Activated naive CD4-positive, alpha-beta T cell treated with anti-CD3 and anti-CD28 coated beads for 36 hours (primary cell): ENCODE measurements at regions not wholly inside any gene's neighbourhood (a gene's known extent, or its start where the extent isn't known, plus 50 kb on each side); places are given as distances from the start of the nearest gene placed in this dataset.

ENCODE experiments used
- CTCF ChIA-PET: fragments of 350-600 bp; sonication (Branson Sonifier 250); formaldehyde crosslinking; loops from one replicate; lab custom pipeline; 2021; ENCODE audit warnings: antibody characterized with exemption; lab: Charles Lee
- DNase-seq: peaks from one replicate; pipeline ENCODE4 v3.0.0-alpha.2; 2020
- H3K27ac Mint-ChIP-seq: one replicate; pipeline ENCODE4 v1.8.0; 2021; ENCODE audit warnings: mild to moderate bottlenecking, mixed read lengths
- H3K27me3 Mint-ChIP-seq: one replicate; pipeline ENCODE4 v1.8.0; 2021; ENCODE audit warnings: low read depth, mixed read lengths
- H3K36me3 Mint-ChIP-seq: one replicate; pipeline ENCODE4 v1.8.0; 2021; ENCODE audit warnings: low read depth, mixed read lengths
- H3K4me1 Mint-ChIP-seq: one replicate; pipeline ENCODE4 v1.8.0; 2021; ENCODE audit warnings: low read depth, mixed read lengths
- H3K4me3 Mint-ChIP-seq: one replicate; pipeline ENCODE4 v1.8.0; 2021; ENCODE audit warnings: mild to moderate bottlenecking, moderate library complexity, mixed read lengths
- H3K9me3 Mint-ChIP-seq: one replicate; pipeline ENCODE4 v1.8.0; 2021; ENCODE audit warnings: mixed read lengths
- intact Hi-C: fragments of 100-400 bp; cut with micrococcal nuclease; formaldehyde crosslinking; loops from one replicate; pipeline ENCODE4 v1.15.1; 2023

DNA sequence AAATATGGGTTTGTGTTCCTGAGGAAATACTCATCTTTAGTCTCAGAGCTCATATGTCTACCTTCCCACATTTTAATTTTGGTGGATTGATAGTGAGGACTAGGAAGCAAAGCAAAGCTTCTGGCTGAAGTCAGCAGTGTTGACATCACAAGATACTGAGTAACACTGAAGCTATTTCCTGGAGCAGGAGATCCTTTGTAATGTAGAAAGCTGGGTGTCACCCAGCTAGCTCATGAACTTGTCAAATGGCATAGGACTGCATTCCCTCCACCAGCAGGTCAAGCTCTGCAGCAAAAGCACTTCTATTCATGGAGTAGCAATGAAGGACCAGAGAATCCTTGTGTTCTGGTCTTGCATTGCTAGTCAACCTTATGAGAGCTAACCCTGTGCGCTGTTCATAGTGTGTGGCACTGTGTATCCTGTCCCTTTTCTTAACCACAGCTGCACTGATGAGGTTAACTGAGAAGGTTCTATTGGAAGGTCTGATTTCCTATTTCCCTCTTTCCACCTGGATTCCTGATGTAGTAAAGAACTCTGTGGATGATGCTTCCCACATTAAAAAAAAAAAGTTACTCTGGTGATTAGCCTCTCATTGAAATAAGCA is 94.8 kb upstream of the ZNF804B start:
- Mint-ChIP-seq H3K4me1 (no peaks in the 10 kb centered on the region), H3K9me3 (no peaks in the 10 kb centered on the region), H3K36me3 (no peaks in the 10 kb centered on the region), H3K4me3 (no peak overlapping the region), H3K27me3 (no peaks in the 10 kb centered on the region), H3K27ac (no peak overlapping the region)
- CTCF ChIA-PET: interaction anchor here (0.6 kb wide), 1 partner anchor 120 kb away, joined by 4 read pairs; no protein-coding TSS in a partner anchor
- no peak for DNase-seq
- intact Hi-C loops: no loop called here

DNA sequence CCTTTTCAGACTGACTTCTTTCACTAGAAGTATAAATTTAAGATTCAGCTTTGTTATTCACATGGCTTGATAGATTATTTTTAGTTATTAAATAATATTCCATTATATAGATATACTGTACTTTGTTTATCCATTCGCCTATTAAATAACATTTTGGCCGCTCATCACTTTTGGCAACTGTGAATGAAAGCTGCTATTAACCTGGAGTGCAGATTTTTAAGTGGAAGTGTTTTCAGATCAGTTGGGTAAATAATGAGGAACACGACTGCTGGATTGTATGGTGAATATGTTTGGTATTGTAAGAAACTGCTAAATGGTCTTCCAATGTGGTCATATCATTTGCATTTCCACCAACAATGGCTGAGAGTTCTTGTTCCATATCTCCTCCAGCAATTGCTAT is 97.6 kb upstream of the ZNF804B start:
- no peaks in the 10 kb centered on the region for H3K27me3 Mint-ChIP-seq
- intact Hi-C loops: no loop called here
- H3K36me3 Mint-ChIP-seq: no peaks in the 10 kb centered on the region
- no peak overlapping the region for H3K27ac Mint-ChIP-seq
- no peaks in the 10 kb centered on the region for H3K9me3 Mint-ChIP-seq
- no peak for DNase-seq
- CTCF ChIA-PET: interaction anchor here (0.9 kb wide), 1 partner anchor 471 kb away, joined by 3 read pairs; no protein-coding TSS in a partner anchor
- no peaks in the 10 kb centered on the region for H3K4me1 Mint-ChIP-seq
- no peak overlapping the region for H3K4me3 Mint-ChIP-seq

DNA sequence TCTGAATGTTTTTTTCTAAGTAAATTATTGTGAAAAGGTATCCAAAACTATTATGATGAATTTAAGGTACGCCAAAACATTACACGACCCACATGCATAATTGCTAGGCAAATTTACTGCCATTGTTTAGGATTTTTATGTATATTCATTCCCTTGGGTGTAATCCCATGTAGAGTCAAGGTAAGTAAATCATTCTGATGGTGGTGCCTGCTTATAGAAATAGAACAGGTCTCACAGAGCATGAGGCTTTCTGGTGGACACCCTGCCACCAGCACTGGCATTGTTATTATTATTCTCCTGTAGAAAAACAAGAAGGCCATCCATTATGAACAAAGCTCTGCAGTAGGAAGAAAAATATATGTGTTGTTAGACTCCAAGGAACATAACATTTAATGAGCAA is 111.7 kb upstream of the ZNF804B start:
- H3K27me3 Mint-ChIP-seq: no peaks in the 10 kb centered on the region
- H3K36me3 Mint-ChIP-seq: no peaks in the 10 kb centered on the region
- CTCF ChIA-PET: no interaction called here
- no peak for DNase-seq
- no peak overlapping the region for H3K27ac Mint-ChIP-seq
- no peaks in the 10 kb centered on the region for H3K4me1 Mint-ChIP-seq
- intact Hi-C loops: no loop called here
- H3K9me3 Mint-ChIP-seq: peaks cover 6% of the 10 kb centered on the region
- H3K4me3 Mint-ChIP-seq: no peak overlapping the region

DNA sequence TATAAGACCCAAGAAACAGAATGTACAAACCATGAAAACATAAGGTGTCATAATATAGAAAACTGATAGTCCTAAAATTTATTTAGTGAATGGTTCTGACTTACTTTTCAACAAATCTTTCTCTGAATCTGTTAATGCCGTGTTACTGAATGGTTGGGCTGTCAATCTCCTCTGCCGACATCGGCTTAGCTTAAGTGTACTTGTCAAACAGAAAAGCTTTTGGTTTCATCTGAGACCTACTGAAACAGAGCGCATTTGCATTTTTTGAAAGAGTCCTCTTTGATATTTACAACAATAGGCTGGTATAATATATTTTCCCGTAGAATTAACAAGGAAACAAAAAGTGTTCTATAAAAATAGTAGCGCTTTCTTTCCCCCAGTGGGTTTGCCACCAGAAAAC is 120.9 kb upstream of the ZNF804B start:
- Mint-ChIP-seq H3K4me3 (no peak overlapping the region), H3K27ac (no peak overlapping the region), H3K27me3 (peaks cover 3% of the 10 kb centered on the region), H3K9me3 (no peaks in the 10 kb centered on the region), H3K4me1 (no peaks in the 10 kb centered on the region), H3K36me3 (no peaks in the 10 kb centered on the region)
- CTCF ChIA-PET: no interaction called here
- intact Hi-C loops: no loop called here
- no peak for DNase-seq

DNA sequence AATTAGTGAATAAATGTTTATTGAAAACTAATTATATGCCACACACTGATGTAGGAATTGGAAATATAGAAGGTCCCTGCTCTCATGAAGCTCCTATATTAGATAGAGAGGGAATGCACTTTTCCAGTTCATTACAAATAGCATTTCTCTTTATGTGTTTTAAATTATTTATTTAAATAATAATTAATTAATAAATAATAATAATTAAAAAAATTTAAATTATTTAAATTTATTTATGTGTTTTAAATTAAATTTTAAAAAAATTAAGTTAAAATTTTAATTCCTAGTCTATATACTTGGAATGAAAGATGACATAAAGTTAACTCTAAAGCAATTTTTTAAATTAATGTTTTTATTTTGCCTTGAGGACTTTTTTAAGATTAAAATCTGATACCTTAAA is 121.7 kb upstream of the ZNF804B start:
- Mint-ChIP-seq H3K4me3 (no peak overlapping the region), H3K27me3 (peaks cover 3% of the 10 kb centered on the region), H3K4me1 (no peaks in the 10 kb centered on the region), H3K9me3 (no peaks in the 10 kb centered on the region), H3K27ac (no peak overlapping the region), H3K36me3 (no peaks in the 10 kb centered on the region)
- CTCF ChIA-PET: no interaction called here
- intact Hi-C loops: no loop called here
- no peak for DNase-seq

DNA sequence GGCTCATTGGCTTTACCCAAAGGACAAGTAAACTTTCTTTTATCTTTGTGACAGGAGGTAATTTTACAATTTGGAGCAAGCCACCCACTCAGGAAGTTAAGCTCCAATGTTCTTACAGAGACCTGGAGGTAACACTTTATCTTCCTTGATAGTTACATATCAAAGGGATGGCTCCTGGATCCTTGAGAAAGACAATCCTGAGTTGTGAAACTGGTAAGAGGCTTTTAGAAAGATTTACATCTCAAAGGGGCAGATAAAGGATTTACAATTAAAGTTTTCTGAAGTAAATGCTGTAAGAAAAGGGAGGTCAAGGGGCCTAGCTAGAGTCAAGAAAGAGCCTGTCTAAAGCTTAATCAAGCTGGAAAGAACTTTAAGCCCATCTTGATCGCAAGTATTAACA is 124.4 kb upstream of the ZNF804B start:
- Mint-ChIP-seq H3K27me3 (peaks cover 3% of the 10 kb centered on the region), H3K27ac (no peak overlapping the region), H3K4me3 (no peak overlapping the region), H3K4me1 (no peaks in the 10 kb centered on the region), H3K36me3 (no peaks in the 10 kb centered on the region), H3K9me3 (no peaks in the 10 kb centered on the region)
- DNase-seq: no peak
- CTCF ChIA-PET: interaction anchor here (0.6 kb wide), 1 partner anchor 230 kb away, joined by 3 read pairs; no protein-coding TSS in a partner anchor
- intact Hi-C loops: no loop called here

DNA sequence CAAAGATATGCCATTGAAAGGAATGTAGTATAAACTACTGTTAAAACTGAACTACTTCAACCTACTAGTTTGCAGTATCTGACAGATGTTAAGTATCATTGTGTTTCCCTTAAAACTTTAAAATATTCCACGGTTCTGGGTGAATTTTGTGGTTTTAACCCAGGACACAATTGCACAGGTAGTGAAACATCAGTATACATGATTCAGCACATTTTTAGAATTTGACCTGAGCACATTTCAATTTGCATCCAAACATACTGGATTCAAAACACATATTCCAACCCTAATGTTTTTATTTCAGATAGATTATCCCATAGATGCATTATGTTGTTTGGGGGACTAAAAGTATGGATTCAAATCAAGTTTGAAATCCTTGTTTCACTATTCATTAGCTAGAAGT is 129.9 kb upstream of the ZNF804B start:
- Mint-ChIP-seq H3K4me1 (no peaks in the 10 kb centered on the region), H3K27ac (no peak overlapping the region), H3K9me3 (no peaks in the 10 kb centered on the region), H3K27me3 (no peaks in the 10 kb centered on the region), H3K36me3 (no peaks in the 10 kb centered on the region), H3K4me3 (no peak overlapping the region)
- CTCF ChIA-PET: no interaction called here
- DNase-seq: no peak
- intact Hi-C loops: no loop called here

DNA sequence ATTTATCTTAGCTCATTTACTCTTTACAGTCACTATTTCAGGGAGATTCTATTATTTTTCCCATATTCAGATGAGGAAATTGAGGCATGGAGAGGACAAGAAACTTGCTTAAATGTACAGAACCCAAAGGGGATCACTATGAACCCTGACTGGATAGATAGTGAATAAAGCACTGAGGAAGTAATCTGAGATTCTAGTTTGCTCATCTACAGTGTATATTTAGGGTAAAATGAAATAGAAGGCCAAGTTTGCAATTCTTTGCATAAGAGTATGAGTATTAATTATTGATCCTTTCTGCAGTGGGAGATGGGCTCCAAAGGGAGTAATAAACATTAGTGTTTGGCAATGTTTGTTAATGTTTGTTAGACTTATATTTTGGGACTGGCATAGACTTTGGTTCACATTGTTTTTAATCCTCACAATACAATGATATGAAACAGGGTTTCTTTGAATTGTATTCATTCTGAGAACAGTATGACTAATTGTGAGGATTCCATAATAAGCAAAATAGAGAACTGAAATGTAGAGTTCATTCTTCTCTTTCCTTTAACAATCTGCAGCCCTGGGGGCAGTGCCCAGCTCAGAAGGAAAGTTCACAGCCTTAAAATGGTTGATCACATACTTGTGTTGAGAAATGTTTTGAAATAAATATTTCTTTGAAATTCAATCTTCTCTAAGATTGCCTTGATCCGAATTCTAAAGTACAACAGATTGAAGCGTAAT is 131.0 kb upstream of the ZNF804B start:
- CTCF ChIA-PET: no interaction called here
- Mint-ChIP-seq H3K9me3 (no peaks in the 10 kb centered on the region), H3K4me3 (no peak overlapping the region), H3K27me3 (no peaks in the 10 kb centered on the region), H3K27ac (no peak overlapping the region), H3K4me1 (no peaks in the 10 kb centered on the region), H3K36me3 (no peaks in the 10 kb centered on the region)
- intact Hi-C loops: no loop called here
- no peak for DNase-seq

DNA sequence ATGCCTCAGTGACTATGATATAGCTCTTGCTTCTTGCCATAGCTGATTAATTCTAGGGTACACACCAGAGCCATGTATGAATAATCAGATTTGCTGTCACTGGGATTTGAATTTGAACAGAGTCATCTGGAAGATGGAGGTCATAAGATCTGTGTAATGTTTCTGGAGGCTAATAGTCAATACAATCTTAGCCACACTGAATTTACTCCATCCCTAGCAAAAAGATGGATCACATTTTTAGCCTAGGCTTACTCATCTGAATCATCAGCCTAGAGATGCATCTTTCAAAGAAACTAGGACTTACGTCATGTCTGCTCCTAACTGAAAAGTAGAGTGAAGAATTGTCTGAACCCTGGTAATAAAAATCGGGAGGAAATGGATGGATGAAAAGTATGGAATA is 142.3 kb upstream of the ZNF804B start:
- H3K36me3 Mint-ChIP-seq: no peaks in the 10 kb centered on the region
- intact Hi-C loops: no loop called here
- H3K4me3 Mint-ChIP-seq: no peak overlapping the region
- CTCF ChIA-PET: no interaction called here
- DNase-seq: no peak
- no peaks in the 10 kb centered on the region for H3K27me3 Mint-ChIP-seq
- H3K4me1 Mint-ChIP-seq: no peaks in the 10 kb centered on the region
- no peaks in the 10 kb centered on the region for H3K9me3 Mint-ChIP-seq
- H3K27ac Mint-ChIP-seq: no peak overlapping the region

DNA sequence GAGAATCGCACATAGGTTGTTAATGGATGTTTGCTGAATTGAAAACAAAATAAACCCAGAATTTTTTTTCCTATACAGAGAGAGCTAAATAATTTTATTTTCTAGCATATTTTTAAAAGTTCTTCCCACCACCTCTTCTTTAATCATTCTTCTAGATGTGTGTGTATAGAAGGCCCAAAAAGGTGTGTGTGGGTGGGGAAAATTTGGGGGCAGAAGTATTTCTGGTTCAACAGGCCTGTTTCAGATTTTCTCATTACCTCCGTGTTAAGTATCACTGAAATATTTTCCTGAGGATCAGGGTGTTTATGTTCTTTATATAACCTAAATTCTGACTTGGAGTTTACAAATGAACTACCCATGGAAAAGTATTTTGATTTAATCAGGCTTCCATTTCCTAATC is 144.2 kb upstream of the ZNF804B start:
- CTCF ChIA-PET: no interaction called here
- H3K27me3 Mint-ChIP-seq: no peaks in the 10 kb centered on the region
- intact Hi-C loops: no loop called here
- H3K4me3 Mint-ChIP-seq: no peak overlapping the region
- H3K4me1 Mint-ChIP-seq: no peaks in the 10 kb centered on the region
- no peaks in the 10 kb centered on the region for H3K9me3 Mint-ChIP-seq
- no peak for DNase-seq
- no peaks in the 10 kb centered on the region for H3K36me3 Mint-ChIP-seq
- H3K27ac Mint-ChIP-seq: no peak overlapping the region

DNA sequence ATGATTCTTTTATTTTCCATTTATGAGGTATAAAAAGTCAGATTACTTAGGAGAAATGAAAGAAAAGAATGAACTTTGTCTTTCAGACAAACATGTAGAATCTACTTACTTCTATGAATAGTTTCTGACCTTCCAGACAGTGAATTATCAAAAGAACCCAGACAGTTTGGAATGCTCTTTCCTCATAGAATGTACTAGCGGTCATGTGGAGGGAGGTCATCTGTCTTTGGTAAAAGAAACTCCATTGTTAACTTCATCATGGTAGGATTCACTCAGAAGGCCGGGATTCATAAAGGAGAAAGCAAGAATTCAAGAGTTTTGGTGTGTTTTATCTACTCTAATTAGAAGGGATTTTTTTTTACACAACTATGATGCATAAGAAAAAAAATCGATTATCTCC is 144.8 kb upstream of the ZNF804B start:
- Mint-ChIP-seq H3K27ac (no peak overlapping the region), H3K4me1 (no peaks in the 10 kb centered on the region), H3K36me3 (no peaks in the 10 kb centered on the region), H3K9me3 (no peaks in the 10 kb centered on the region), H3K27me3 (no peaks in the 10 kb centered on the region), H3K4me3 (no peak overlapping the region)
- CTCF ChIA-PET: no interaction called here
- DNase-seq: no peak
- intact Hi-C loops: no loop called here

DNA sequence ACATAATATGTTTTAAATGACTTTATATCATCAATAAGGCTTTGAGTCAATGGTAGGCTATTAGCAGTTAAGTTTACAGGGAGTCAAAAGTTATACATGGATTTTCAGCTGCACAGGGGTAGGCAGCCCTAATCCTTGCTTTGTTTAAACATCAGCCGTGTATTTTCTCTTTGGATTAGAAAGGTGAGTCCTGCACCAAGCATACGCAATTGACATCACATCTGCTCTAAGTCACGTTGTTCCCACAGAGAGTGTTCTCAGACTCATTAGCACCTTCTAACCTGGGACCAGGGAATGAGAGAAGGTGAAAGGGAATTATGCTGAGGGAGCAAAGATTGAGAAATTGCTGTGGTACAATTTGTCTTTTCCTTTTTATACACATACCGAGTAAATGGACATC is 148.6 kb upstream of the ZNF804B start:
- H3K36me3 Mint-ChIP-seq: no peaks in the 10 kb centered on the region
- no peaks in the 10 kb centered on the region for H3K4me1 Mint-ChIP-seq
- H3K4me3 Mint-ChIP-seq: no peak overlapping the region
- intact Hi-C loops: no loop called here
- no peaks in the 10 kb centered on the region for H3K9me3 Mint-ChIP-seq
- H3K27ac Mint-ChIP-seq: no peak overlapping the region
- no peak for DNase-seq
- CTCF ChIA-PET: no interaction called here
- peaks cover 2% of the 10 kb centered on the region for H3K27me3 Mint-ChIP-seq

DNA sequence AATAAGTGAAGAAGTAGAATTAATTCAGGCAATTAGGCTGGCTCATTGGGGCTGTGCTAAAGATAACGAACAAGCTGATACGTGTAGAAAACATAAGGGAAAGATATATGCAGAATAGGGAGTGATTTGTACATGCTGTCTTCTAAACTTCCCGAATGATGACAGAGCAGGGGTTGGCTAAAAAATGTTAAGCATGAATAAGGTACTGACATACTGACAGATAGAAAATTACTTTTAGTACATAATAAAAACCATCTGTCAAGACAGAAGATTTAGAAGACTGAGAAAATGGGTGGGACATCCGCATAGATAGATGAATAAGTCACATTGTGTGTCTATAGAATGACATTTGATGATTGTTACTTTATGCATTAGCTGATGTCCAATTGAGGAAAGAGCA is 158.8 kb upstream of the ZNF804B start:
- intact Hi-C loops: no loop called here
- no peak overlapping the region for H3K4me3 Mint-ChIP-seq

More for the DNA sequence above, 158.8 kb upstream of the ZNF804B start:
- Mint-ChIP-seq H3K36me3 (no peaks in the 10 kb centered on the region), H3K9me3 (peaks cover 2% of the 10 kb centered on the region), H3K4me1 (no peaks in the 10 kb centered on the region), H3K27me3 (no peaks in the 10 kb centered on the region), H3K27ac (no peak overlapping the region)
- DNase-seq: no peak
- CTCF ChIA-PET: no interaction called here
